ENCODE measurements at regions not wholly inside any gene's neighbourhood (a gene's known extent, or its start where the extent isn't known, plus 50 kb on each side); places are given as distances from the start of the nearest gene placed in this dataset.

DNA sequence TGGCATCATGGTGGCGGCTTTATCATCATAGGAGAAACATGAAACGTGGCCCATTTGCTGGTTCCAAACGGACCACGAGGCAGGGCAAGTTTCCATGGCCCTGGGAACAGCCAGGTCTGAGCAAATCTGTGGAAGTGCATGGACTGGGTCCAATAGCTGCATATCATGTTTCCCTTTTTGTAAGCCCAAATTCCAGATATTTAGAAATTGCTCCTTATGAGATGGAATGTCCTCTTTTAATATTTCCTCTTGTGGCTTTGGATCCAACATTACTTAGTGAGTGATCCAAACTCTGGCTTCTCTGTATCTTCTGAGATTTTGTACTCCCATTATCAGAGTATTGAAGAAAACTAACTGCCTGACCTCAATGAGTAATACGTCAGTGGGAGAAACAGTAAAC, 79.8 kb upstream of the FBXL7 start:
- Histone ChIP-seq H3K27ac (no peak overlapping the region), H3K36me3 (replicated peaks in 1 of 2) (no peaks in the 10 kb centered on the region), H3K4me1 (replicated peaks in 1 of 2) (peaks cover 0 to 5% of the 10 kb centered on the region in 2 donors), H3K27me3 (no peaks in the 10 kb centered on the region), H3K4me3 (no peak overlapping the region), H3K9me3 (replicated peaks in 1 of 3) (no peaks in the 10 kb centered on the region)
- no peak for TF ChIP-seq POLR2A (IDR thresholded peaks at IDR 0.05)
- TF ChIP-seq, protein P1, sequence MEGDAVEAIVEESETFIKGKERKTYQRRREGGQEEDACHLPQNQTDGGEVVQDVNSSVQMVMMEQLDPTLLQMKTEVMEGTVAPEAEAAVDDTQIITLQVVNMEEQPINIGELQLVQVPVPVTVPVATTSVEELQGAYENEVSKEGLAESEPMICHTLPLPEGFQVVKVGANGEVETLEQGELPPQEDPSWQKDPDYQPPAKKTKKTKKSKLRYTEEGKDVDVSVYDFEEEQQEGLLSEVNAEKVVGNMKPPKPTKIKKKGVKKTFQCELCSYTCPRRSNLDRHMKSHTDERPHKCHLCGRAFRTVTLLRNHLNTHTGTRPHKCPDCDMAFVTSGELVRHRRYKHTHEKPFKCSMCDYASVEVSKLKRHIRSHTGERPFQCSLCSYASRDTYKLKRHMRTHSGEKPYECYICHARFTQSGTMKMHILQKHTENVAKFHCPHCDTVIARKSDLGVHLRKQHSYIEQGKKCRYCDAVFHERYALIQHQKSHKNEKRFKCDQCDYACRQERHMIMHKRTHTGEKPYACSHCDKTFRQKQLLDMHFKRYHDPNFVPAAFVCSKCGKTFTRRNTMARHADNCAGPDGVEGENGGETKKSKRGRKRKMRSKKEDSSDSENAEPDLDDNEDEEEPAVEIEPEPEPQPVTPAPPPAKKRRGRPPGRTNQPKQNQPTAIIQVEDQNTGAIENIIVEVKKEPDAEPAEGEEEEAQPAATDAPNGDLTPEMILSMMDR (IDR thresholded peaks at IDR 0.05), result no peak
- intact Hi-C loops (cut with DNase I), result no loop called here
- DNase-seq, result peak in 1 of 7 donors; percentile 18
- WGBS, 4 donors, result 58 to 62% (median 60%) methylated on average over 5 of the region's 5 CpGs

GRCh38 chr5:15417156-15417555, 82.8 kb upstream of the FBXL7 start:
- H3K36me3 ChIP-seq (replicated peaks in 1 of 2), result no peaks in the 10 kb centered on the region
- H3K9me3 ChIP-seq (replicated peaks in 1 of 3), result no peaks in the 10 kb centered on the region
- H3K27me3 ChIP-seq, result no peaks in the 10 kb centered on the region
- H3K4me3 ChIP-seq, result no peak overlapping the region
- 84 to 93% (median 86%) methylated on average over 3 of the region's 3 CpGs for WGBS, 4 donors
- intact Hi-C loops (cut with DNase I), result no loop called here
- peaks cover 0 to 3% of the 10 kb centered on the region in 2 donors for H3K4me1 ChIP-seq (replicated peaks in 1 of 2)
- H3K27ac ChIP-seq, result no peak overlapping the region
- TF ChIP-seq, protein P1 (IDR thresholded peaks at IDR 0.05), result no peak
- TF ChIP-seq POLR2A (IDR thresholded peaks at IDR 0.05), result no peak
- DNase-seq, result no peak

DNA sequence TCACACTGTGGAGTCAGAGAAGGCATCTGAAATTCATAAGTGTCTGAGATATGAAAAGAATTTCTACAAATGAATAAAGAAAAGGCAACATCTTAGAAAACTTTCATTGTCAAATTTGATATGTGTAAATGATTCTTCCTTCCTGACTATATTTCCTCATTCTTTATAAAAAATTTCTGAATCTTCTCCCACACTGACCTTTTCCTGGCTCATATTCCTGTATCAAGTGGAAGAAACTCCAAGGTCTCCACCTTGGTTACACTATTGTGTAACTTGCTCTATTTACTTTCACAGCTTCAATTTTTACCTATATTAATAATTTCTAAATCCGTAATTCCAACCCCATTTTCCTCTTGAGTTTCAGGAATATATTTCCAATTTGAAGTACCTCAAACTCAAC, 93.5 kb upstream of the FBXL7 start:
- Histone ChIP-seq H3K36me3 (replicated peaks in 1 of 2) (no peaks in the 10 kb centered on the region), H3K9me3 (replicated peaks in 1 of 3) (no peaks in the 10 kb centered on the region), H3K27me3 (no peaks in the 10 kb centered on the region), H3K27ac (no peak overlapping the region), H3K4me1 (replicated peaks in 1 of 2) (no peaks in the 10 kb centered on the region), H3K4me3 (no peak overlapping the region)
- TF ChIP-seq, protein P1 (IDR thresholded peaks at IDR 0.05), result no peak
- TF ChIP-seq POLR2A (IDR thresholded peaks at IDR 0.05), result no peak
- intact Hi-C loops (cut with DNase I), result no loop called here
- 62 to 66% (median 64%) methylated on average over 1 of the region's 1 CpG for WGBS, 4 donors
- no peak for DNase-seq

DNA sequence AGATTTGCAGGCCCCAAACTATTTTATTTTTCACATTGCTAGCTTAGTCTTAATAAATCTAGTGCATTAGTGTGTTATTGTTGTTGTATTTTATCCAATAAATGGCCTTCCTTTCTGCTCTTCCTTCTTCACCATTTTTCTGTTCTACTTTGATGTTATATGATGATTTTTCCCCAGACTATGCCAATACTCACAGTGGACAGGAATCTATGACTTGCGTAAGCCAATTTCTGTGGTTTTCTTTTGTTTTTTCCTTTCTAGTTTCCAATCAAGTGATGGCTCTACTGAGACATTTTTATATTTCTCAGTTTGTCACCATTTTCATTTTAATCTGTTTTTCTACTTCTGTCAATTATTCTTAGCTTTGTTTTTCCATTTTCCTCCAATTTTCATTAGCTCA, 106.8 kb upstream of the FBXL7 start:
- H3K9me3 ChIP-seq (replicated peaks in 1 of 3), result no peaks in the 10 kb centered on the region
- intact Hi-C loops (cut with DNase I), result no loop called here

More for the DNA sequence above, 106.8 kb upstream of the FBXL7 start:
- no peak for TF ChIP-seq POLR2A (IDR thresholded peaks at IDR 0.05)
- TF ChIP-seq, protein P1 (IDR thresholded peaks at IDR 0.05), result no peak
- no peak for DNase-seq
- no peak overlapping the region for H3K27ac ChIP-seq
- H3K27me3 ChIP-seq, result no peaks in the 10 kb centered on the region
- no peak overlapping the region for H3K4me3 ChIP-seq
- no peaks in the 10 kb centered on the region for H3K36me3 ChIP-seq (replicated peaks in 1 of 2)
- no peaks in the 10 kb centered on the region for H3K4me1 ChIP-seq (replicated peaks in 1 of 2)
- 95 to 100% (median 96%) methylated on average over 1 of the region's 1 CpG for WGBS, 4 donors
